Heart left ventricle (tissue), 13 donors: ENCODE measurements at regions not wholly inside any gene's neighbourhood (a gene's known extent, or its start where the extent isn't known, plus 50 kb on each side); places are given as distances from the start of the nearest gene placed in this dataset.

ENCODE experiments used
- CTCF ChIP-seq, 12 donors: fragments of 200-600 bp; sonication (generic) in 4 of 12; IDR thresholded peaks; one replicate each; pipeline versions ENCODE4 v1.5.0 to v1.8.0; 2018 to 2022; ENCODE audit warnings: antibody characterized with exemption in 12 of 12, mild to moderate bottlenecking in 5 of 12
- POLR2A ChIP-seq, 2 donors: fragments of 450-650 bp; IDR thresholded peaks; one replicate each; pipeline ENCODE4 v1.6.1; 2017; ENCODE audit warnings: antibody characterized with exemption in 2 of 2, mild to moderate bottlenecking in 2 of 2, moderate library complexity in 2 of 2
- donor health status: ischemic (EF 13 %, LVEDD 7.1; RV severe dilation, severe dysfunction).
- donor health status: DM: no; HTN: yes; CAD: no.
- donor health status: DM: no; HTN: no; CAD: no.
- donor health status: ischemic (EF 25% LVEDD 6.9; RV normal size, moderate dysfunction).
- donor health status: ischemic (EF 25% LVEDD 5.7; RV mildly dilated, moderate dysfunction).
- donor health status: ischemic (EF 35%, LVEDD 5.7; RV mildly dilated, moderate dysfunction).
- donor health status: nonischemic (EF 11% LVEDD 7.7; RV severe dilation, severe dysfunction).
- donor health status: DM: yes; HTN: yes; CAD: no.
- donor health status: PGD.
- donor health status: ischemic (EF 29% LVEDD 5.4; RV normal size, mild dysfunction).
- donor health status: nonischemic (EF 23%, LVEDD 6.1; RV moderate dilation, normal function).

- TF ChIP-seq CTCF (IDR thresholded peaks at IDR 0.05) (no peak), POLR2A (IDR thresholded peaks at IDR 0.05) (no peak)
Observed at GRCh38 chr14:101286271-101287018, 274.9 kb upstream of the DIO3 start.
